CD14-positive monocyte (primary cell): ENCODE measurements at regions not wholly inside any gene's neighbourhood (a gene's known extent, or its start where the extent isn't known, plus 50 kb on each side); places are given as distances from the start of the nearest gene placed in this dataset.

ENCODE experiments used
- DNase-seq, 3 donors: peaks; one replicate each; pipeline ENCODE4 v3.0.0-alpha.2; 2011 to 2022
- H2AFZ ChIP-seq: 2 replicates; pipeline ENCODE4 v1.6.0; 2012; ENCODE audit warnings: mild to moderate bottlenecking, low read depth, low read length, inconsistent platforms; ENCODE audit not compliant: insufficient read depth, poor library complexity, severe bottlenecking
- H3K27ac ChIP-seq, 2 donors: 1 replicate in 1 of 2; 2 replicates in 1 of 2; pipeline ENCODE4 v1.5.1; 2012 to 2013; ENCODE audit warnings: low read length in 2 of 2, control low read depth in 1 of 2, inconsistent platforms in 1 of 2, low read depth in 1 of 2, mild to moderate bottlenecking in 1 of 2
- H3K27me3 ChIP-seq, 2 donors: one replicate each; pipeline versions ENCODE4 v1.6.0 to v1.6.1; 2011 to 2013; ENCODE audit warnings: low read length in 2 of 2; ENCODE audit not compliant: control insufficient read depth in 2 of 2, insufficient read depth in 2 of 2
- H3K36me3 ChIP-seq, 2 donors: replicated peaks in 1 of 2; 1 replicate in 1 of 2; 2 replicates in 1 of 2; pipeline versions ENCODE4 v1.5.1 to v1.6.1; 2012 to 2013; ENCODE audit warnings: low read length in 2 of 2, control low read depth in 1 of 2, inconsistent platforms in 1 of 2, mild to moderate bottlenecking in 1 of 2; ENCODE audit not compliant: insufficient read depth in 2 of 2, control insufficient read depth in 1 of 2
- H3K4me1 ChIP-seq, 2 donors: 1 replicate in 1 of 2; 2 replicates in 1 of 2; pipeline versions ENCODE4 v1.5.1 to v1.6.1; 2012 to 2013; ENCODE audit warnings: low read length in 2 of 2, control low read depth in 1 of 2, inconsistent platforms in 1 of 2, mild to moderate bottlenecking in 1 of 2, moderate library complexity in 1 of 2; ENCODE audit not compliant: insufficient read depth in 2 of 2, control insufficient read depth in 1 of 2
- H3K4me2 ChIP-seq: replicated peaks from 2 replicates; pipeline ENCODE3; 2012; ENCODE audit warnings: low read length, moderate library complexity, mild to moderate bottlenecking; ENCODE audit not compliant: poor library complexity, severe bottlenecking; ENCODE audit errors: extremely low read depth
- H3K4me3 ChIP-seq, 3 experiments: fragments of 200-600 bp in 1 of 3; sonication (generic) in 1 of 3; replicated peaks in 1 of 3; 1 replicate in 2 of 3; 2 replicates in 1 of 3; pipeline ENCODE4 v1.5.1; 2011 to 2013; ENCODE audit warnings: low read length in 3 of 3, mild to moderate bottlenecking in 3 of 3, control low read depth in 2 of 3, low read depth in 2 of 3, inconsistent platforms in 1 of 3, moderate library complexity in 1 of 3
- H3K79me2 ChIP-seq: 2 replicates; pipeline ENCODE4 v1.6.0; 2012; ENCODE audit warnings: mild to moderate bottlenecking, control low read depth, inconsistent platforms, low read length, moderate library complexity; ENCODE audit not compliant: insufficient read depth
- H3K9ac ChIP-seq: 2 replicates; pipeline ENCODE4 v1.6.0; 2017; ENCODE audit warnings: low read length, mild to moderate bottlenecking; ENCODE audit not compliant: insufficient read depth, poor library complexity, severe bottlenecking
- H3K9me3 ChIP-seq, 2 donors: replicated peaks in 1 of 2; 1 replicate in 1 of 2; 2 replicates in 1 of 2; pipeline versions ENCODE4 v1.5.1 to v1.6.1; 2012 to 2013; ENCODE audit warnings: low read length in 2 of 2, control low read depth in 1 of 2; ENCODE audit not compliant: control insufficient read depth in 1 of 2, insufficient read depth in 1 of 2
- H4K20me1 ChIP-seq: 2 replicates; pipeline ENCODE4 v1.6.0; 2012; ENCODE audit warnings: mild to moderate bottlenecking, low read length, control low read depth, moderate library complexity; ENCODE audit not compliant: insufficient read depth
- H3K27ac Mint-ChIP-seq, 7 donors: one replicate each; pipeline ENCODE4 v1.8.0; 2020; ENCODE audit warnings: mild to moderate bottlenecking in 7 of 7, mixed read lengths in 7 of 7, moderate library complexity in 6 of 7, inconsistent platforms in 2 of 7
- H3K27me3 Mint-ChIP-seq, 3 donors: one replicate each; pipeline ENCODE4 v1.8.0; 2021 to 2022; ENCODE audit warnings: low read depth in 3 of 3, mild to moderate bottlenecking in 3 of 3, mixed read lengths in 3 of 3, moderate library complexity in 3 of 3, inconsistent platforms in 1 of 3
- H3K36me3 Mint-ChIP-seq, 2 donors: one replicate each; pipeline ENCODE4 v1.8.0; 2020; ENCODE audit warnings: mixed read lengths in 2 of 2, inconsistent platforms in 1 of 2, mild to moderate bottlenecking in 1 of 2
- H3K4me1 Mint-ChIP-seq: one replicate; pipeline ENCODE4 v1.8.0; 2020; ENCODE audit warnings: mild to moderate bottlenecking, mixed read lengths
- H3K4me3 Mint-ChIP-seq, 2 donors: one replicate each; pipeline ENCODE4 v1.8.0; 2020; ENCODE audit warnings: mild to moderate bottlenecking in 2 of 2, mixed read lengths in 2 of 2, moderate library complexity in 1 of 2
- H3K9me3 Mint-ChIP-seq, 7 donors: one replicate each; pipeline ENCODE4 v1.8.0; 2020 to 2022; ENCODE audit warnings: mixed read lengths in 7 of 7, mild to moderate bottlenecking in 6 of 7, moderate library complexity in 6 of 7, inconsistent platforms in 2 of 7
- WGBS: methylation state at CpG from one replicate; pipeline ENCODE4 v1.1.5; 2013; ENCODE audit warnings: missing lambda C conversion rate; ENCODE audit not compliant: insufficient coverage; 5-methylcytosine and 5-hydroxymethylcytosine counted together
- intact Hi-C, 2 donors: fragments of 100-400 bp; cut with micrococcal nuclease; formaldehyde crosslinking; loops; one replicate each; pipeline versions ENCODE4 v1.15.0 to v1.15.1; 2023
- TF ChIP-seq, protein P1 (sequence below): fragments of 200-600 bp; IDR thresholded peaks from one replicate; pipeline ENCODE4 v1.8.0; 2022; ENCODE audit warnings: antibody characterized with exemption, mild to moderate bottlenecking

DNA sequence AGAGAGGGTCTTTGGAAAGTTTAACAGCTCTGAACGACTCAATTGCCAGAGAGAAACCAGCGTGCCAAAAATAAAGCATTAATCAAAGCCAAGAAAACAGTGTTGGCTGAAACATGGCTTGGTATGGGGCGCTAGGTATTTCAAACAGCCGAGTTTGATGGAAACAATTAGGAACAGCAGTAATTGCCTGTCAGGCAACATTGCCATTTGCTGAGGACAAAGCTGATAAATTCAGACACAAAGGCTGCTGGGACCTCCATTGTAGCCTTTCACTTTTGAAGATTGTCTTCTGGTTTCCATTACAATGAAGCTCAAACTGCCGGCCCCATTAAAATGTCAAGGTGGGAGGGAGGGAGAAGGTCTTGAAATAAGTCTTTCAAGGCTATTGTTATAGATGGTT lies 125.4 kb upstream of the SPDL1 start:
- no peak for DNase-seq
- no peak overlapping the region for H3K9ac ChIP-seq
- 77% methylated on average over 4 of the region's 5 CpGs for WGBS
- no peak overlapping the region for H2AFZ ChIP-seq
- no peaks in the 10 kb centered on the region for H3K27me3 ChIP-seq
- no peaks in the 10 kb centered on the region for H3K79me2 ChIP-seq
- no peaks in the 10 kb centered on the region for H4K20me1 ChIP-seq
- peaks cover 2 to 6% (median 2%) of the 10 kb centered on the region in 3 donors for H3K27me3 Mint-ChIP-seq
- H3K4me3 ChIP-seq = no peak overlapping the region
- H3K9me3 ChIP-seq = no peaks in the 10 kb centered on the region
- intact Hi-C loops = no loop called here
- H3K4me1 ChIP-seq = no peaks in the 10 kb centered on the region
- H3K27ac Mint-ChIP-seq = no peak overlapping the region
- TF ChIP-seq, protein P1, sequence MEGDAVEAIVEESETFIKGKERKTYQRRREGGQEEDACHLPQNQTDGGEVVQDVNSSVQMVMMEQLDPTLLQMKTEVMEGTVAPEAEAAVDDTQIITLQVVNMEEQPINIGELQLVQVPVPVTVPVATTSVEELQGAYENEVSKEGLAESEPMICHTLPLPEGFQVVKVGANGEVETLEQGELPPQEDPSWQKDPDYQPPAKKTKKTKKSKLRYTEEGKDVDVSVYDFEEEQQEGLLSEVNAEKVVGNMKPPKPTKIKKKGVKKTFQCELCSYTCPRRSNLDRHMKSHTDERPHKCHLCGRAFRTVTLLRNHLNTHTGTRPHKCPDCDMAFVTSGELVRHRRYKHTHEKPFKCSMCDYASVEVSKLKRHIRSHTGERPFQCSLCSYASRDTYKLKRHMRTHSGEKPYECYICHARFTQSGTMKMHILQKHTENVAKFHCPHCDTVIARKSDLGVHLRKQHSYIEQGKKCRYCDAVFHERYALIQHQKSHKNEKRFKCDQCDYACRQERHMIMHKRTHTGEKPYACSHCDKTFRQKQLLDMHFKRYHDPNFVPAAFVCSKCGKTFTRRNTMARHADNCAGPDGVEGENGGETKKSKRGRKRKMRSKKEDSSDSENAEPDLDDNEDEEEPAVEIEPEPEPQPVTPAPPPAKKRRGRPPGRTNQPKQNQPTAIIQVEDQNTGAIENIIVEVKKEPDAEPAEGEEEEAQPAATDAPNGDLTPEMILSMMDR = no peak
- H3K36me3 Mint-ChIP-seq = no peaks in the 10 kb centered on the region
- H3K36me3 ChIP-seq = no peaks in the 10 kb centered on the region
- H3K4me3 Mint-ChIP-seq = no peak overlapping the region
- H3K4me2 ChIP-seq = no peak overlapping the region
- no peaks in the 10 kb centered on the region for H3K4me1 Mint-ChIP-seq
- H3K9me3 Mint-ChIP-seq = peaks cover 0 to 5% (median 2%) of the 10 kb centered on the region in 7 donors
- H3K27ac ChIP-seq = no peak overlapping the region

DNA sequence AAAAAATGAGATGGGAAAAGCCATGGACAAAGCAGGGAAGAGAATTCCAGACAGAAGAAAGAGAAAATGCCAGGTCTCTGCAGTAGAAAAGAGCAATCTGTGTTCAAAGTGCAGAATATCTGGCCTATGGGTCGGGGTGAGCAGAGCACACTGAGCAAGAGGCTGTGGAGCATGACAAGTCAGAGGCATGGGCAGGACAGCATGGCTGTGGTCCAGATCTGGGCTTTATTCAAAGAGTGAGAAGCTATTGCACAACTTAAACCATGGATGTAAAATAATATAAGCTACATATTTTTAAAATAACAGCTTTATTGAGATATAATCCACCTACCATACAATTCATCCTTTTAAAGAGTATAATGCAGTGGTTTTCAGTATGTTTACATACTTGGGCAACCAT lies 133.1 kb upstream of the SPDL1 start:
- intact Hi-C loops = no loop called here
- H3K4me1 ChIP-seq = no peaks in the 10 kb centered on the region
- H3K4me1 Mint-ChIP-seq = no peaks in the 10 kb centered on the region
- H3K79me2 ChIP-seq = no peaks in the 10 kb centered on the region
- TF ChIP-seq, protein P1 = no peak
- H3K27me3 Mint-ChIP-seq = peaks cover 2 to 5% (median 4%) of the 10 kb centered on the region in 3 donors
- H3K9ac ChIP-seq = no peak overlapping the region
- H3K9me3 Mint-ChIP-seq = peaks cover 0 to 2% (median 1%) of the 10 kb centered on the region in 7 donors
- 100% methylated on average over 1 of the region's 1 CpG for WGBS
- H3K36me3 Mint-ChIP-seq = no peaks in the 10 kb centered on the region
- no peaks in the 10 kb centered on the region for H3K36me3 ChIP-seq
- no peak overlapping the region for H2AFZ ChIP-seq
- H3K4me3 Mint-ChIP-seq = no peak overlapping the region
- DNase-seq = no peak
- no peak overlapping the region for H3K4me2 ChIP-seq
- H4K20me1 ChIP-seq = no peaks in the 10 kb centered on the region
- H3K4me3 ChIP-seq = no peak overlapping the region
- H3K27ac Mint-ChIP-seq = no peak overlapping the region
- H3K27me3 ChIP-seq = no peaks in the 10 kb centered on the region
- no peaks in the 10 kb centered on the region for H3K9me3 ChIP-seq
- H3K27ac ChIP-seq = no peak overlapping the region
